ENCODE measurements at regions not wholly inside any gene's neighbourhood (a gene's known extent, or its start where the extent isn't known, plus 50 kb on each side); places are given as distances from the start of the nearest gene placed in this dataset.

- Histone ChIP-seq H3K27me3 (ENCODE audit: control insufficient read depth in 2 of 2, insufficient read depth in 2 of 2, low read length in 2 of 2) (peaks cover 10 to 16% of the 10 kb centered on the region in 2 experiments), H3K9me1 (replicated peaks; ENCODE audit: control insufficient read depth, extremely low read depth, insufficient read depth, low read length) (no peaks in the 10 kb centered on the region), H3K9me3 (replicated peaks; ENCODE audit: control insufficient read depth, insufficient read depth, low read length) (no peaks in the 10 kb centered on the region), H3K4me2 (ENCODE audit: insufficient read depth, low read length) (no peak overlapping the region), H2AFZ (ENCODE audit: low read depth, low read length) (no peak overlapping the region), H3K79me2 (ENCODE audit: control insufficient read depth, insufficient read depth, low read length) (no peaks in the 10 kb centered on the region), H3K36me3 (ENCODE audit: control insufficient read depth in 2 of 2, extremely low read depth in 1 of 2, insufficient read depth in 2 of 2, low read length in 2 of 2) (no peaks in the 10 kb centered on the region), H3K4me3 (replicated peaks in 1 of 3; ENCODE audit: insufficient read depth in 1 of 3, low read depth in 1 of 3, low read length in 3 of 3) (no peak overlapping the region), H3K27ac (ENCODE audit: insufficient read depth, low read depth, low read length) (no peak overlapping the region), H3K4me1 (ENCODE audit: control insufficient read depth, extremely low read depth, insufficient read depth, low read length) (no peaks in the 10 kb centered on the region), H3K9ac (replicated peaks; ENCODE audit: extremely low read depth, insufficient read depth, low read length) (no peak overlapping the region), H4K20me1 (replicated peaks; ENCODE audit: control insufficient read depth, extremely low read depth, insufficient read depth, low read length) (no peaks in the 10 kb centered on the region)
- CTCF ChIA-PET, result interaction anchor here (1.2 kb wide), 1 partner anchor 14 kb away, joined by 3 read pairs; no protein-coding TSS in a partner anchor
- dilution Hi-C loops (cut with MboI; ENCODE audit: extremely low pct_ligation_motif_present, low sequenced_read_pairs) (no loop called here), intact Hi-C loops (cut with micrococcal nuclease) (no loop called here)
- no peak for FAIRE-seq
- TF ChIP-seq EZH2 (IDR thresholded peaks at IDR 0.05; ENCODE audit: borderline replicate concordance, low read depth, low read length, severe bottlenecking) (no peak), JUN (IDR thresholded peaks at IDR 0.05; ENCODE audit: borderline replicate concordance, insufficient read depth, insufficient read length, low read depth) (no peak), POLR2A (IDR thresholded peaks at IDR 0.05; ENCODE audit: low read depth, low read length) (no peak), FOS (IDR thresholded peaks at IDR 0.05; ENCODE audit: borderline replicate concordance, insufficient read depth, low read length) (no peak), MAX (IDR thresholded peaks at IDR 0.05; ENCODE audit: insufficient read depth, insufficient read length) (no peak), POLR2AphosphoS5 (IDR thresholded peaks at IDR 0.05; ENCODE audit: insufficient read depth, low read depth, low read length) (no peak), GATA2 (IDR thresholded peaks at IDR 0.05; ENCODE audit: insufficient read depth, insufficient read length, low read depth, low read length) (no peak), MYC (IDR thresholded peaks at IDR 0.05; ENCODE audit: low read depth, low read length) (no peak)
- TF ChIP-seq, protein P1, sequence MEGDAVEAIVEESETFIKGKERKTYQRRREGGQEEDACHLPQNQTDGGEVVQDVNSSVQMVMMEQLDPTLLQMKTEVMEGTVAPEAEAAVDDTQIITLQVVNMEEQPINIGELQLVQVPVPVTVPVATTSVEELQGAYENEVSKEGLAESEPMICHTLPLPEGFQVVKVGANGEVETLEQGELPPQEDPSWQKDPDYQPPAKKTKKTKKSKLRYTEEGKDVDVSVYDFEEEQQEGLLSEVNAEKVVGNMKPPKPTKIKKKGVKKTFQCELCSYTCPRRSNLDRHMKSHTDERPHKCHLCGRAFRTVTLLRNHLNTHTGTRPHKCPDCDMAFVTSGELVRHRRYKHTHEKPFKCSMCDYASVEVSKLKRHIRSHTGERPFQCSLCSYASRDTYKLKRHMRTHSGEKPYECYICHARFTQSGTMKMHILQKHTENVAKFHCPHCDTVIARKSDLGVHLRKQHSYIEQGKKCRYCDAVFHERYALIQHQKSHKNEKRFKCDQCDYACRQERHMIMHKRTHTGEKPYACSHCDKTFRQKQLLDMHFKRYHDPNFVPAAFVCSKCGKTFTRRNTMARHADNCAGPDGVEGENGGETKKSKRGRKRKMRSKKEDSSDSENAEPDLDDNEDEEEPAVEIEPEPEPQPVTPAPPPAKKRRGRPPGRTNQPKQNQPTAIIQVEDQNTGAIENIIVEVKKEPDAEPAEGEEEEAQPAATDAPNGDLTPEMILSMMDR (IDR thresholded peaks at IDR 0.05; ENCODE audit: extremely low read depth in 1 of 2, insufficient read depth in 1 of 2, low read depth in 1 of 2, low read length in 2 of 2), result no peak
- no peak for DNase-seq (ENCODE audit: low read depth, low spot score)
- POLR2A ChIA-PET, result no interaction called here
- BruUV-seq (replicated peaks), result no TSS peak
Observed at GRCh38 chr3:72316501-72317279, 531.6 kb downstream of the SHQ1 start.

Measured in endothelial cell of umbilical vein (primary cell).